IMR-90 (cell line): ENCODE measurements at regions not wholly inside any gene's neighbourhood (a gene's known extent, or its start where the extent isn't known, plus 50 kb on each side); places are given as distances from the start of the nearest gene placed in this dataset.

ENCODE experiments used
- ATAC-seq: fragments of 200-7000 bp; cut with Tn5 transposase; 2 replicates; pipeline ENCODE4 v1.9.1; 2020; ENCODE audit warnings: low read depth, mild to moderate bottlenecking, moderate library complexity
- BruUV-seq: library from RNA; stranded (reverse); fragments of 400-500 nt; replicated peaks from 2 replicates; lab custom pipeline; 2021; lab: Mats Ljungman, UMichigan
- CTCF ChIA-PET: fragments of 300-600 bp; formaldehyde crosslinking; extraction: SDS; loops from one replicate; lab custom pipeline; 2021; ENCODE audit warnings: antibody characterized with exemption; lab: Yijun Ruan, JAX
- POLR2A ChIA-PET: fragments of 300-600 bp; sonication (Branson Sonifier 250); formaldehyde crosslinking; loops from one replicate; lab custom pipeline; 2022; ENCODE audit warnings: antibody characterized with exemption; ENCODE audit not compliant: unreplicated experiment; lab: Charles Lee
- DNase-seq: peaks from one replicate; pipeline ENCODE4 v3.0.0; 2013
- H2AFZ ChIP-seq: replicated peaks from 2 replicates; pipeline ENCODE3; 2013; ENCODE audit warnings: low read length, mild to moderate bottlenecking; ENCODE audit not compliant: poor library complexity
- H2AK5ac ChIP-seq: 2 replicates; pipeline ENCODE4 v1.6.1; 2013; ENCODE audit warnings: low read depth, low read length, inconsistent platforms
- H2AK9ac ChIP-seq: replicated peaks from 2 replicates; pipeline ENCODE3; 2013; ENCODE audit warnings: mild to moderate bottlenecking, low read depth, low read length, moderate library complexity; ENCODE audit not compliant: poor library complexity
- H2BK120ac ChIP-seq: 2 replicates; pipeline ENCODE4 v1.6.1; 2013; ENCODE audit warnings: low read depth, low read length, inconsistent platforms
- H2BK15ac ChIP-seq: 3 replicates; pipeline ENCODE4 v1.6.1; 2013; ENCODE audit warnings: low read depth, low read length, inconsistent platforms
- H2BK20ac ChIP-seq: 2 replicates; pipeline ENCODE4 v1.6.1; 2013; ENCODE audit warnings: low read depth, mild to moderate bottlenecking, inconsistent platforms, low read length, moderate library complexity
- H2BK5ac ChIP-seq: 2 replicates; pipeline ENCODE4 v1.6.1; 2013; ENCODE audit warnings: mild to moderate bottlenecking, low read depth, low read length, inconsistent platforms; ENCODE audit not compliant: poor library complexity, severe bottlenecking
- H3K14ac ChIP-seq: replicated peaks from 2 replicates; pipeline ENCODE4 v1.6.1; 2013; ENCODE audit warnings: low read depth, low read length, inconsistent platforms
- H3K18ac ChIP-seq: 2 replicates; pipeline ENCODE4 v1.6.1; 2013; ENCODE audit warnings: low read depth, low read length, control low read depth
- H3K23ac ChIP-seq: 2 replicates; pipeline ENCODE4 v1.6.1; 2013; ENCODE audit warnings: low read depth, low read length, inconsistent platforms
- H3K27ac ChIP-seq: 2 replicates; pipeline ENCODE4 v1.5.1; 2013; ENCODE audit warnings: mild to moderate bottlenecking, control low read depth, low read length; ENCODE audit not compliant: insufficient read depth
- H3K27me3 ChIP-seq: 2 replicates; pipeline ENCODE4 v1.6.1; 2013; ENCODE audit warnings: low read length; ENCODE audit not compliant: control insufficient read depth, insufficient read depth
- H3K36me3 ChIP-seq: 2 replicates; pipeline ENCODE4 v1.6.1; 2013; ENCODE audit warnings: low read length, mixed read lengths; ENCODE audit not compliant: control insufficient read depth, insufficient read depth
- H3K4ac ChIP-seq: 2 replicates; pipeline ENCODE4 v1.6.1; 2013; ENCODE audit warnings: low read depth, low read length, inconsistent platforms
- H3K4me1 ChIP-seq: 2 replicates; pipeline ENCODE4 v1.6.1; 2013; ENCODE audit warnings: low read length, mixed read lengths; ENCODE audit not compliant: control insufficient read depth, insufficient read depth
- H3K4me2 ChIP-seq: 2 replicates; pipeline ENCODE4 v1.6.1; 2013; ENCODE audit warnings: low read depth, mild to moderate bottlenecking, control low read depth, low read length, moderate library complexity
- H3K4me3 ChIP-seq: 2 replicates; pipeline ENCODE4 v1.5.1; 2013; ENCODE audit warnings: low read depth, mild to moderate bottlenecking, control low read depth, low read length, moderate library complexity; ENCODE audit not compliant: insufficient read depth
- H3K56ac ChIP-seq: 2 replicates; pipeline ENCODE4 v1.6.1; 2013; ENCODE audit warnings: low read length, inconsistent platforms; ENCODE audit not compliant: insufficient read depth; ENCODE audit errors: extremely low read depth
- H3K79me1 ChIP-seq, 2 experiments: 2 replicates each; pipeline ENCODE4 v1.6.1; 2013; ENCODE audit warnings: low read length in 2 of 2, inconsistent platforms in 1 of 2, low read depth in 1 of 2
- H3K9ac ChIP-seq: 2 replicates; pipeline ENCODE4 v1.6.1; 2013; ENCODE audit warnings: low read depth, low read length, control low read depth
- H3K9me1 ChIP-seq: 2 replicates; pipeline ENCODE4 v1.6.1; 2013; ENCODE audit warnings: low read length, inconsistent platforms; ENCODE audit not compliant: insufficient read depth
- H3K9me3 ChIP-seq: 2 replicates; pipeline ENCODE4 v1.6.1; 2013; ENCODE audit warnings: low read length; ENCODE audit not compliant: control insufficient read depth, insufficient read depth
- H4K20me1 ChIP-seq: 2 replicates; pipeline ENCODE4 v1.6.1; 2013; ENCODE audit warnings: low read length, inconsistent platforms; ENCODE audit not compliant: insufficient read depth
- H4K5ac ChIP-seq: 2 replicates; pipeline ENCODE4 v1.6.1; 2013; ENCODE audit warnings: mild to moderate bottlenecking, low read depth, low read length, control low read depth
- H4K8ac ChIP-seq, 2 experiments: 2 replicates each; pipeline ENCODE4 v1.6.1; 2013; ENCODE audit warnings: low read depth in 2 of 2, low read length in 2 of 2, control low read depth in 1 of 2, inconsistent platforms in 1 of 2
- H4K91ac ChIP-seq: 2 replicates; pipeline ENCODE4 v1.6.1; 2013; ENCODE audit warnings: low read depth, low read length, inconsistent platforms; ENCODE audit not compliant: insufficient read depth
- BHLHE40 ChIP-seq: fragments of 150-350 bp; IDR thresholded peaks from 2 replicates; pipeline ENCODE4 v1.6.1; 2016; ENCODE audit warnings: mild to moderate bottlenecking, low read depth, low read length
- CHD1 ChIP-seq: IDR thresholded peaks from 2 replicates; pipeline ENCODE4 v1.6.1; 2012; ENCODE audit warnings: low read depth, low read length, improper control_type of control experiment
- FOS ChIP-seq: fragments of 150-350 bp; IDR thresholded peaks from 2 replicates; pipeline ENCODE4 v1.6.1; 2016; ENCODE audit warnings: low read depth, low read length
- MAFK ChIP-seq: IDR thresholded peaks from 2 replicates; pipeline ENCODE4 v1.6.1; 2012; ENCODE audit warnings: low read depth, low read length, improper control_type of control experiment
- MAZ ChIP-seq: IDR thresholded peaks from 2 replicates; pipeline ENCODE4 v1.6.1; 2012; ENCODE audit warnings: low read depth, mild to moderate bottlenecking, low read length, improper control_type of control experiment, moderate library complexity, borderline replicate concordance
- NFE2L2 ChIP-seq: fragments of 150-350 bp; IDR thresholded peaks from 2 replicates; pipeline ENCODE4 v1.6.1; 2016; ENCODE audit warnings: low read depth, mild to moderate bottlenecking, low read length
- POLR2A ChIP-seq: IDR thresholded peaks from 2 replicates; pipeline ENCODE4 v1.6.1; 2012; ENCODE audit warnings: mild to moderate bottlenecking, low read depth, low read length
- RCOR1 ChIP-seq: IDR thresholded peaks from 2 replicates; pipeline ENCODE4 v1.6.1; 2012; ENCODE audit warnings: mild to moderate bottlenecking, low read length, improper control_type of control experiment; ENCODE audit not compliant: insufficient replicate concordance
- SMC3 ChIP-seq: fragments of 150-350 bp; IDR thresholded peaks from 2 replicates; pipeline ENCODE4 v1.6.1; 2016; ENCODE audit warnings: low read depth, mild to moderate bottlenecking, antibody characterized with exemption, low read length, moderate library complexity
- WGBS, 2 experiments: methylation state at CpG; one replicate each; pipeline versions ENCODE4 v1.1.5 to v1.1.7; 2013; ENCODE audit warnings: missing lambda C conversion rate in 2 of 2; ENCODE audit not compliant: insufficient read length in 1 of 2; ENCODE audit errors: extremely low coverage in 2 of 2; 5-methylcytosine and 5-hydroxymethylcytosine counted together
- dilution Hi-C: fragments of 300-500 bp; cut with HindIII; formaldehyde crosslinking; loops from one replicate; pipeline ENCODE4 v1.14.3; 2018; ENCODE audit warnings: low sequenced_read_pairs; ENCODE audit not compliant: unreplicated experiment
- in situ Hi-C: fragments of 300-500 bp; cut with MboI; formaldehyde crosslinking; loops from 3 replicates; pipeline ENCODE4 v1.14.3; 2019; ENCODE audit warnings: low sequenced_read_pairs, inconsistent platforms, mixed read lengths
- intact Hi-C: fragments of 100-400 bp; cut with micrococcal nuclease; formaldehyde crosslinking; loops from 2 replicates; pipeline ENCODE4 v1.10.0; 2022
- TF ChIP-seq, protein P1 (sequence below): fragments of 150-350 bp; IDR thresholded peaks from 2 replicates; pipeline ENCODE4 v1.6.1; 2017; ENCODE audit warnings: mild to moderate bottlenecking, antibody characterized with exemption, low read length, low read depth

DNA sequence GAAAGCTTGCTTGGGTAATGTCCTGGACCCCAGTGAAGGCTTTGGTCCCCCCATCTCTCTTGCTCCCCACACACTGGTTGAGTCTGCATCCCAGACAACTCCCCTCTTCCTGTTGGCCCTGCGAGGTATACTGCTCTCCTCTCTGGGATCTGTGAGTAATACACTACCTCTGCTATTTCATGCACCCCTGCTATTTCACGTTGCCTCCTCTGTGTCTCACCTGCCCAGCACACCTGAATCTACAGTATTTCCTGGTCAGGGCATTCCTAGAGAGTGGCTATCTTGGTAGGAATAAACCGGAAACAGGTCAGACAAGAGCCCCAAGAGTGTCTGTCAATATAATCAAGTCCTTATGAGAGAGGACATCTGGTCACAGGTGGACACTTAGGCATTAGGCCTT is 114.3 kb upstream of the ODAD2 start:
- Histone ChIP-seq H3K4me2 (no peak overlapping the region), H3K56ac (no peak overlapping the region), H3K27me3 (no peaks in the 10 kb centered on the region), H4K91ac (no peak overlapping the region), H4K20me1 (no peaks in the 10 kb centered on the region), H3K9ac (no peak overlapping the region), H3K27ac (no peak overlapping the region), H3K9me1 (no peaks in the 10 kb centered on the region), H3K4me3 (no peak overlapping the region), H2AK9ac (no peak overlapping the region), H2BK5ac (no peak overlapping the region), H3K18ac (no peak overlapping the region), H3K36me3 (no peaks in the 10 kb centered on the region), H3K14ac (no peak overlapping the region), H2BK15ac (peak overlapping the region; percentile 36; the same call in 2 of the 3 replicates), H2BK120ac (no peak overlapping the region), H3K23ac (no peak overlapping the region), H3K79me1 (no peaks in the 10 kb centered on the region), H4K8ac (no peak overlapping the region), H3K4ac (no peak overlapping the region), H3K9me3 (no peaks in the 10 kb centered on the region), H4K5ac (no peak overlapping the region), H2AFZ (no peak overlapping the region), H2BK20ac (no peak overlapping the region), H3K4me1 (no peaks in the 10 kb centered on the region; the same call in 1 of the 2 replicates), H2AK5ac (peak overlapping the region; percentile 88; the same call in 1 of the 2 replicates)
- WGBS, 2 experiments, result no CpG with 5 or more reads among the region's 3 CpGs
- in situ Hi-C loops, result no loop called here
- ChIA-PET POLR2A (no interaction called here), CTCF (no interaction called here)
- no TSS peak for BruUV-seq
- DNase-seq, result no peak
- intact Hi-C loops, result no loop called here
- ATAC-seq, result no peak
- dilution Hi-C loops, result no loop called here
- TF ChIP-seq SMC3 (no peak), FOS (no peak), MAZ (no peak), NFE2L2 (no peak), CHD1 (no peak), POLR2A (no peak), RCOR1 (no peak), MAFK (no peak), BHLHE40 (no peak)
- TF ChIP-seq, protein P1, sequence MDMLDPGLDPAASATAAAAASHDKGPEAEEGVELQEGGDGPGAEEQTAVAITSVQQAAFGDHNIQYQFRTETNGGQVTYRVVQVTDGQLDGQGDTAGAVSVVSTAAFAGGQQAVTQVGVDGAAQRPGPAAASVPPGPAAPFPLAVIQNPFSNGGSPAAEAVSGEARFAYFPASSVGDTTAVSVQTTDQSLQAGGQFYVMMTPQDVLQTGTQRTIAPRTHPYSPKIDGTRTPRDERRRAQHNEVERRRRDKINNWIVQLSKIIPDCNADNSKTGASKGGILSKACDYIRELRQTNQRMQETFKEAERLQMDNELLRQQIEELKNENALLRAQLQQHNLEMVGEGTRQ, result no peak
